T-helper 2 cell treated with Interferon-gamma antibody and Interleukin-4, amounts not matched to agents 5 μg/mL and 100 μg/mL, for 36 hours (primary cell): ENCODE measurements at regions not wholly inside any gene's neighbourhood (a gene's known extent, or its start where the extent isn't known, plus 50 kb on each side); places are given as distances from the start of the nearest gene placed in this dataset.
"Not testable (repeated sequence)": the region's sequence is repeated elsewhere in the genome, so short reads cannot be mapped to it uniquely, and the experiment has no call there.

Experiments
- DNase-seq: peaks from one replicate; pipeline ENCODE4 v3.0.0; 2021; ENCODE audit warnings: low spot score
- H3K27ac Mint-ChIP-seq: one replicate; pipeline ENCODE4 v1.8.0; 2021; ENCODE audit warnings: mild to moderate bottlenecking, mixed read lengths
- H3K27me3 Mint-ChIP-seq: one replicate; pipeline ENCODE4 v1.8.0; 2021; ENCODE audit warnings: low read depth, mixed read lengths
- H3K36me3 Mint-ChIP-seq: one replicate; pipeline ENCODE4 v1.8.0; 2021; ENCODE audit warnings: low read depth, mixed read lengths
- H3K4me1 Mint-ChIP-seq: one replicate; pipeline ENCODE4 v1.8.0; 2021; ENCODE audit warnings: low read depth, mixed read lengths
- H3K4me3 Mint-ChIP-seq: one replicate; pipeline ENCODE4 v1.8.0; 2022; ENCODE audit warnings: mild to moderate bottlenecking, moderate library complexity, mixed read lengths
- H3K9me3 Mint-ChIP-seq: one replicate; pipeline ENCODE4 v1.8.0; 2021; ENCODE audit warnings: mixed read lengths

GRCh38 chr15:87470923-87471322 is 785.6 kb downstream of the NTRK3 start:
- no peaks in the 10 kb centered on the region for H3K27me3 Mint-ChIP-seq
- H3K9me3 Mint-ChIP-seq, result no peaks in the 10 kb centered on the region
- H3K4me1 Mint-ChIP-seq, result no peaks in the 10 kb centered on the region
- DNase-seq, result no peak
- H3K4me3 Mint-ChIP-seq, result no peak overlapping the region
- H3K27ac Mint-ChIP-seq, result no peak overlapping the region
- no peaks in the 10 kb centered on the region for H3K36me3 Mint-ChIP-seq

- not testable (repeated sequence) for H3K4me1 Mint-ChIP-seq, H3K27ac Mint-ChIP-seq, H3K4me3 Mint-ChIP-seq, DNase-seq, H3K36me3 Mint-ChIP-seq, H3K9me3 Mint-ChIP-seq, H3K27me3 Mint-ChIP-seq
Observed at GRCh38 chr15:87463956-87464355, 792.6 kb downstream of the NTRK3 start.

GRCh38 chr15:87461631-87462030 is 794.9 kb downstream of the NTRK3 start:
- no peak for DNase-seq
- Mint-ChIP-seq H3K4me3 (no peak overlapping the region), H3K27ac (no peak overlapping the region), H3K4me1 (no peaks in the 10 kb centered on the region), H3K36me3 (no peaks in the 10 kb centered on the region), H3K27me3 (no peaks in the 10 kb centered on the region), H3K9me3 (no peaks in the 10 kb centered on the region)

GRCh38 chr15:87454860-87455259 is 801.7 kb downstream of the NTRK3 start:
- Mint-ChIP-seq H3K4me1 (no peaks in the 10 kb centered on the region), H3K9me3 (no peaks in the 10 kb centered on the region), H3K27me3 (no peaks in the 10 kb centered on the region), H3K27ac (no peak overlapping the region), H3K4me3 (no peak overlapping the region), H3K36me3 (no peaks in the 10 kb centered on the region)
- no peak for DNase-seq

GRCh38 chr15:87450314-87450713 is 806.2 kb downstream of the NTRK3 start:
- Mint-ChIP-seq H3K9me3 (no peaks in the 10 kb centered on the region), H3K27me3 (no peaks in the 10 kb centered on the region), H3K4me3 (no peak overlapping the region), H3K27ac (no peak overlapping the region), H3K4me1 (no peaks in the 10 kb centered on the region), H3K36me3 (no peaks in the 10 kb centered on the region)
- no peak for DNase-seq

GRCh38 chr15:87439090-87439489 is 817.4 kb downstream of the NTRK3 start:
- no peak for DNase-seq
- Mint-ChIP-seq H3K36me3 (no peaks in the 10 kb centered on the region), H3K9me3 (no peaks in the 10 kb centered on the region), H3K27me3 (no peaks in the 10 kb centered on the region), H3K4me1 (no peaks in the 10 kb centered on the region), H3K27ac (no peak overlapping the region), H3K4me3 (no peak overlapping the region)

- Mint-ChIP-seq H3K9me3 (no peaks in the 10 kb centered on the region), H3K4me1 (no peaks in the 10 kb centered on the region), H3K36me3 (no peaks in the 10 kb centered on the region), H3K27ac (no peak overlapping the region), H3K27me3 (no peaks in the 10 kb centered on the region), H3K4me3 (no peak overlapping the region)
- DNase-seq, result no peak
Observed at GRCh38 chr15:87433871-87434270, 822.7 kb downstream of the NTRK3 start.

- DNase-seq, result no peak
- Mint-ChIP-seq H3K4me3 (no peak overlapping the region), H3K27ac (no peak overlapping the region), H3K9me3 (no peaks in the 10 kb centered on the region), H3K36me3 (no peaks in the 10 kb centered on the region), H3K4me1 (no peaks in the 10 kb centered on the region), H3K27me3 (no peaks in the 10 kb centered on the region)
Observed at GRCh38 chr15:87429754-87430153, 826.8 kb downstream of the NTRK3 start.

GRCh38 chr15:87420017-87420416 is 836.5 kb downstream of the NTRK3 start:
- no peaks in the 10 kb centered on the region for H3K36me3 Mint-ChIP-seq
- H3K9me3 Mint-ChIP-seq, result no peaks in the 10 kb centered on the region
- no peak overlapping the region for H3K27ac Mint-ChIP-seq
- H3K4me1 Mint-ChIP-seq, result no peaks in the 10 kb centered on the region
- DNase-seq, result no peak
- H3K4me3 Mint-ChIP-seq, result no peak overlapping the region
- no peaks in the 10 kb centered on the region for H3K27me3 Mint-ChIP-seq

- Mint-ChIP-seq H3K9me3 (no peaks in the 10 kb centered on the region), H3K36me3 (no peaks in the 10 kb centered on the region), H3K27ac (no peak overlapping the region), H3K27me3 (no peaks in the 10 kb centered on the region), H3K4me3 (no peak overlapping the region), H3K4me1 (no peaks in the 10 kb centered on the region)
- DNase-seq, result no peak
Observed at GRCh38 chr15:87419344-87419743, 837.2 kb downstream of the NTRK3 start.

- H3K4me1 Mint-ChIP-seq, result no peaks in the 10 kb centered on the region
- H3K36me3 Mint-ChIP-seq, result no peaks in the 10 kb centered on the region
- no peak for DNase-seq
- no peaks in the 10 kb centered on the region for H3K27me3 Mint-ChIP-seq
- no peak overlapping the region for H3K4me3 Mint-ChIP-seq
- no peak overlapping the region for H3K27ac Mint-ChIP-seq
- H3K9me3 Mint-ChIP-seq, result no peaks in the 10 kb centered on the region
Observed at GRCh38 chr15:87416591-87417257, 839.8 kb downstream of the NTRK3 start.

GRCh38 chr15:87408902-87409301 is 847.6 kb downstream of the NTRK3 start:
- Mint-ChIP-seq H3K27me3 (no peaks in the 10 kb centered on the region), H3K36me3 (no peaks in the 10 kb centered on the region), H3K4me1 (no peaks in the 10 kb centered on the region), H3K4me3 (no peak overlapping the region), H3K9me3 (no peaks in the 10 kb centered on the region), H3K27ac (no peak overlapping the region)
- no peak for DNase-seq

- Mint-ChIP-seq H3K4me3 (no peak overlapping the region), H3K4me1 (no peaks in the 10 kb centered on the region), H3K27ac (no peak overlapping the region), H3K9me3 (no peaks in the 10 kb centered on the region), H3K27me3 (no peaks in the 10 kb centered on the region), H3K36me3 (no peaks in the 10 kb centered on the region)
- no peak for DNase-seq
Observed at GRCh38 chr15:87403973-87404372, 852.6 kb downstream of the NTRK3 start.

- Mint-ChIP-seq H3K27ac (no peak overlapping the region), H3K4me1 (no peaks in the 10 kb centered on the region), H3K36me3 (no peaks in the 10 kb centered on the region), H3K9me3 (no peaks in the 10 kb centered on the region), H3K27me3 (no peaks in the 10 kb centered on the region), H3K4me3 (no peak overlapping the region)
- no peak for DNase-seq
Observed at GRCh38 chr15:87401973-87402372, 854.6 kb downstream of the NTRK3 start.

GRCh38 chr15:87394676-87395075 is 861.9 kb downstream of the NTRK3 start:
- Mint-ChIP-seq H3K36me3 (no peaks in the 10 kb centered on the region), H3K4me1 (no peaks in the 10 kb centered on the region), H3K9me3 (peaks cover 14% of the 10 kb centered on the region), H3K27ac (no peak overlapping the region), H3K27me3 (no peaks in the 10 kb centered on the region), H3K4me3 (no peak overlapping the region)
- no peak for DNase-seq
